Left kidney (tissue), 1 donor: ENCODE measurements at regions not wholly inside any gene's neighbourhood (a gene's known extent, or its start where the extent isn't known, plus 50 kb on each side); places are given as distances from the start of the nearest gene placed in this dataset.
A peak's percentile ranks its signal among the peaks of the same experiment; 100 is the strongest.
"Not testable (repeated sequence)": the region's sequence is repeated elsewhere in the genome, so short reads cannot be mapped to it uniquely, and the experiment has no call there.

ENCODE experiments used
- DNase-seq: peaks from one replicate; pipeline ENCODE4 v3.0.0-alpha.2; 2013

DNA sequence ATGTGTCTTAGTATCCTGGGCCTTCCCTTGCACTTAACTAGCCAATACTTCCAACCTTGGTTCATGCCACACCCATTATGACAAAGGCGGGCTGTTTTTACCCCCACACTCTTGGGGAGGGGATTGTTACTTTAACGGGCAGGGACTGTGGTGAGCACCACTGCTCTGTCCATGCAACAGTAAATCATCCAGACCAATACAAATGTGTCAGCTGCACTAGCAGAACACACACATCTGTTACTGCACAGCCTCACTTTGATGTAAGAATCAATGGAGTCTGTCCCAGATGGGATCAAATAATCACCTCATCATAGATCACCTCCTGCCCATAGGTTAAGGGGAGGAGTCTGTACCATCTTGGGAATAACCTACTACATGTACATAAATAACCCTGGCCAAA, 58.1 kb downstream of the NPAP1 start:
- no peak for DNase-seq

DNA sequence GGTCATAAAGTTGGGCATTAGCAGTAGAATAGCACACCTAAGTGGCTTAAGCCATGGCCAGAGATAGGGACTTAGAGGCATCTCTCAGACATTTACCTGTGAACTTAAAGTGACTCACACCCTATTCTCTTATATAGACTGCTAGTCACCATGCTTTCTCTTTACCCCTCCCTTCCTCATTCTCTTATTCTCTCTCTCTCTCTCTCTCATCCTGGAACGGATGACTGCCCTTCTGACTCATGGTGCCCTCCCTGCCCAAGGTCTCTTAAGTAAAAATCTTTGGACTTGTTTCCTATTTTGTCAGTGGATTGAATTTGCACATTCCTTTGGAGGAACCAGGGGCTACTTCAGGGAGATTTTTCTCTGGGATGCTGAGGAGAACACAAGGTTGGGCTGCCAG, 58.8 kb downstream of the NPAP1 start:
- no peak for DNase-seq

DNA sequence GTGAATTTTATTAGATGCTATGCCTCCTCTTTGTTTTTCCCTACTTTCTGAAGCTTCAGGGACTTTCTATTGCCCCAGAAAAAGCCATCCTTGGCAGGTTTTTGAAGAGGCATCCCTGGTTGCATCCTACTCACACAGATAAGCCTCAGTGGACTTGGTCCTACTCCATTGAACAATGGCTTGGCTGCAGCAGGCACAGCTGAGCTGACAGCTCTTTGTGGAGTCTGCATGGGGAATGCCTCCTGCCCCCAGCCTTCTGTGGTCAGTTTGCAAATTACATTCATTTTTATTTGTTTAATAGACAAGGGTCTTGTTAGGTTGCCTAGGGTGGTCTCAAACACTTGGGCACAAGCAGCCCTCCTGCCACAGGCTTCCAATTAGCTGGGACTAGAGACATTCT, 69.7 kb downstream of the NPAP1 start:
- DNase-seq, result no peak

DNA sequence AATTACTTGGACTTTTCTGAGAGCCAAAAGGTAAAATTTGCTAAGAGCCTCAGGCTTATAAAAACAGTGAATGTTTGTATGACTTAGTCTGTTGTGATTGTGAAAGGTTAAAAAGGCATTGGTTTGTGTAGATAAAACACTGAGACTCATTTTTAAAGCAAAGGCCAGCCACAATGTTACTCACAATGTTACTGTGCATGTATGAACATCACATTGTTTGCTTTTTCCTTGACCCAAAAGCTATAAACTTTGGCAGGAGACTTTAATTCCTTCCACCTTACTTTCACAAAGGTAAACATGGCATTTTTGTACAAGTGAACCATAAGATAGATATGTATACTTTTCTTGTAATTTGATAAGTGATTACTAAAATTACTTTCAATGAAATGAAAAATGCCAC, 70.5 kb downstream of the NPAP1 start:
- DNase-seq, result no peak

DNA sequence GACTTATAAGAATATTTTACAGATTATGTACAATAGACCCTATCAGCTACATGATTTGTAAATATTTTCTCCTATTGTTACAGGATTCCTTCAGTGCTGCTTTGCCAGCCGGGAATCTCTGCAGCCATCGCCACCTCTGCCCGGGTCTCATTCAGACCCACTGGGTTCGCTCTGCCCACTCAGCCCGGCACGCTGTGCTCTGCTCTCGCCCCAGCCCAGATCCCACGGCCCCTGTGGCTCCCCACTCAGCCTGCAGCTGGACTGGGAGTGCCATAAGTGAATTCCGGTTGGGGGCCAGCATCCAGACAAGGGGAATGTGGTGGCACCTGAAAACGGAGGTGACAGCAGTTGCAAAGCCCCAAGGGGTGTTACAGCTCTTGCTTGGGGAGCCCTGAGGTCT, 71.8 kb downstream of the NPAP1 start:
- DNase-seq, result no peak

DNA sequence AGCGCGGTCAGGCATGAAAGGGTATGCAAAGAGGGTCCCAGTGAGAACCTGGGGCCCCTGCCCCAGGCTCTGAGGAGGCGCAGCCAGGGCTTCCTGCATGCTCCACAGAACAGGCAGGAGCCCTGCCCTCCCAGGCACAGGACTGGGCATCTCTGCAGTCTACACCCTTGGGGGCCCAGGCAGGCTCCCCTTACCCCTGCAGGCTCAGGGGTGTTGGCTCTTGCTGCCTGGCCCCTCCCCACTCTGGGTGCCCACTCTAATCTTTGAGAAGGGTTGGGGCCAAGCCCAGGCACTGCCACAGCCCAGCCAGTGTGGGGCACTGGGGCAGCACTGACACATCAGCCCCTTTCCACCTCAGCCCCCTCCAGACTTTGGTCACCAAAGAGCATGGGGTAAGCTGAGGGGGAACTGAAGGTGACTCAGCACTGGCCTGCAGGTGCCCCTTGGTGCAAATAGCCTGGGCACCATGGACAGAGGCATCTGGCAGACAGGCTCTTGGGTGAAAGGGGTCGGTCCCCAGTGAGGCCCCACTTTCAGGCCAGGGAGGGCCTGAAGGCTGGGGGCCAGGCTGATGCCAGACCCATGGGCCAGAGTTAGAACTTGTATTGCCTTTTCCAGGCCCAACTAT, 73.4 kb downstream of the NPAP1 start:
- DNase-seq, result no peak

DNA sequence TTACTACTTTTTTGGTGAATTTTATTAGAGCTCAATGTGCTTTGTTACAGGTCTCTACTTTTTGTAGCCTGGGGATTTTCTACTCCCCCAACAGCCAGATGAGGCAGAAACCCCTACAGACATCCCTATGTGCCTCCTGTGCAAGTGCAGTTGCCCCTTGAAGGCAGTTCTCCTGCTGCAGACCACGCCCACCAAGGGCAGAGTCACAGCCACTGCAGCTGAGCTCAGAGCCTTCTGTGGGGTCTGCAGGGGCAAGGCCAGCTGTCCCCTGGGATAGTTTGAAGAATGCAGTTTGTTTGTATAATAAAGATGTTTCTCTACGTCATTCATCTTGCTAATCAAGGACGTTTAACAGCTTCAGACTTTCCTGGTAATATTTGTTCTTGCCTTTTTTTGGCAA, 76.8 kb downstream of the NPAP1 start:
- no peak for DNase-seq

DNA sequence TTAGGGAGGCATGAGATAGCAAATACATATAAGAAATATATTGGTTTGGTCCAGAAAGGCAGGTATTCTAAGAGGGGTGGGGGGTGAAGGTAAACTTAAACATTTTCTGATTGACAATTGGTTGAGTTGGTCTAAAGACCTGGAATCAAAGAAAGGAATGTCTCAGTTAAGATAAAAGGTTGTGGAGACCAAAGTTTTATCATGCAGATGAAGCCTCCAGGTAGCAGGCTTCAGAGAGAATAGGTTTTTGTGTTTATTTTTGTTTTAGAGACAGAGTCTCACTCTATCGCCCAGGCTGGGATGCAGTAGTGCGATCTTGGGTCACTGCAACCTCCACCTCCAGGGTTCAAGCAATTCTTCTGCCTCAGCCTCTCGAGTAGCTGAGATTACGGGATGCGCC, 80.5 kb downstream of the NPAP1 start:
- DNase-seq, result no peak

DNA sequence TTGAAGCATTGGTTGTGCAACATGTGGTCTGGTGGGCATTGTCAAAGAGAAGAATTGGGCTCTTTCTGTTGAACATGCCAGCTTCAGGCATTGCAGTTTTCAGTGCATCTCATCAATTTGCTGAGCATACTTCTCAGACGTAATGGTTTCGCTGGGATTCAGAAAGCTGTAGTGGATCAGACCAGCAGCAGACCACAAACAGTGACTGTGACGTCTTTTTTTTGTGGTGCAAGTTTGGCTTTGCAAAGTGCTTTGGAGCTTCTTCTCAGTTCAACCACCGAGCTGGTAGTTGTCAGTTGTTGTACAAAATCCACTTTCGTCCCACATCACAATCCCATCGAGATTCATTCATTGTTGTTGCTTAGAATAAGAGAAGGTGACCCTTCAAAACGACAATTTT, 84.5 kb downstream of the NPAP1 start:
- DNase-seq, result no peak

DNA sequence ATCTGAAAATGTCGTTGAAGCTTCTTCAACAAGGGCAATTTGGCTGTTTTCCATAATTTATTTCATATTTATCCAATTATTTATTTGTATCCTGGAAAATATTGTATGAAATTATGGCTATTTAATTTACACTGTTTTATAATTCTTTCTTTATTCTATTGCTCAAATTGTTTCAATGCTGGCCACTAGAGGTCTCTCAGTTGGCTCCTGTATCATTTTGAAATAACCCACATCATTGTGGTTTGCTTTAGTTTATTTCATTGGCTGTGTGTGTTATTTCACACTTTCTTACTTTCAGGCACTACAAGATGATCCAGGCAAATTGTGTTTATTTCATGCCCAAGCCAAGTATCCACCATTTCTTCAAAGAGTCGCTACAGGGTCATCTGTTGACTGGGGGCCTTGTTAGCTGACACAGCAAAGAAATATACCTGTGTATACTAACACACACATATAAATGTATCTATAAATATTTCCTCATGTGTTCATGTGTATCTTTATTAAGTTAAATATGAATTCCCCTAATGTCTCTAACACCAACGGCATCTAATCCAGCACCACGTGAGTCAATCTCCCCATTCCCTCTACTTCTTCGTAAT, 86.2 kb downstream of the NPAP1 start:
- DNase-seq, result no peak

DNA sequence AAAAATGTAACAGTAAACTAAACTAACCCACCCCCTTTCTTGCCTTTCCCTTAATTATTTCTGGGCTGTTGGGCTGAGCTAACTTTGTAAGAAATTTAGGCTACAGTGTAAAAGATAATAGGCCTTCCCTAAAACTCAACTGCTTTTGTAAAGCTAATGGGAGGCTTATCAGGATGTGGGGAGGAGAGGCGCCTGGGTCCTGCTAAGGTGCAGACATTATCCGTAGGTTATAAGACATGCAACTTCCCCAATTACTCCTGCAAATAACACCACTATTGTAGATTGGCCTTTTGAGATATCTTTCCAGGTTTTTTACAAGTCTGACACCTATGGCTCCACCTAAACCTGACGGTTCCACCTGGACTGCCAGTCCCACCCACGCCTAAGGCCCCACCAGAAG, 88.3 kb downstream of the NPAP1 start:
- DNase-seq, result no peak

DNA sequence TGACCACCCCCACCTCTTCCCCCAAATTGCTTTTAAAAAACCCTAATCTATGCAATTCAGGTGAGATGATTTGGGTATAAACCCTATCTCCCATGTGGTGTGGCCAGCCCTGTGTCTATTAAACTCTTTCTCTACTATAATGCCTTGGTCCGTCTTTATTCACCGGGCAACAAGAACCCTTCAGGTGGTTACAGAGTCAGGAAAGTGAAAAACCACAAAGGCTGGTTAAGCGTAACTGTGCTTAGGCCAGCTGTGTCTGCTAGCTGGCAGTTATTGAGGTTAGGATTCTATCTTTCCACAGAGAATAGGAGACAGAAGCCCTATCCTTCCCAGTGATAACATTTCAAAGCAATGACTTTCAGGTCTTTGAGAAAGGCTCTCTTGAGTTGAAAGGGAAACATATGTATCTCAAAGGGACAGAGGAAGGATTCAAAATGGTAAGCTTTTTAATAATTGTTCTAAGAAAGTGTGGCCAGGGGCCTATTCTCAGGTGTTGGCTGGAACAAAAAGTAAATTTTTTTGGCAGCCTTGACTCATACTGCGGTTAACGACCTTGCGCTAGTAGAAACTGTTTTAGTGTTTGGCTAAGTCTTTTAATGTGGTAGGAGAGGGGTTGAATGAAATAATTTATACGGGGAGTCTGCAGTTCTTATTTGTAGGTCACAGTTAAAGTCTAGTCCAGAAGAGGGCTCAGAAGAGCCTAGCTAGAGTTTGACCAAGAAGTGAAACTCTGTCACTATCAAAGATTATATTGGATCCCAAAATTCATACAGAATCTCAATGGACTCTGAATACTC, 89.0 kb downstream of the NPAP1 start:
- DNase-seq, result no peak

DNA sequence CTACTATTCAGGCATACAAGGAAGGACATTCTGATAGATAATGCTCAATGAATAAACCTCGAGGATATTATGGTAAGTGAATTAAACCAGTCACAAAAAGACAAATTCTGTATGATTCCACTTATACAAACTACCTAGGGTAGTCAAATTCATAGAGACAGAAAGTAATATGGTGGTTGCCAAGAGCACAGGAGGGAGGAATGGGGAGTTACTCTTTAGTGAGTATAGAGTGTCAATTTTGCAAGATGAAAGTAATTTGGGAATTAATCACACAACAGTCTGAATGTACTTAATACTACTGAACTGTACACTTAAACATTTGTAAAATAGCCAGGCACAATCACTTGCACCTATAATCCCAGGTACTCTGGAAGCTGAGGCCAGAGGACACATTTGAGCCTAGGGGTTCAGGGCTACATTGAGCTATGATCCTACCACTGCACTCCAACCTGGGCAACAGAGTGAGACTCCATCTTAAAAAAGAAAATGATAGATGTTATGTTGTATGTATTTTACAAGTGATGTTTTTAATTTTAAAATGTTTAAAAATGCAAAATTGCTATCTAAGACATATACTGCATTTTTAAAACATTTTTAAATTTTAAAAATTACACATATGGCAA, 91.0 kb downstream of the NPAP1 start:
- no peak for DNase-seq

DNA sequence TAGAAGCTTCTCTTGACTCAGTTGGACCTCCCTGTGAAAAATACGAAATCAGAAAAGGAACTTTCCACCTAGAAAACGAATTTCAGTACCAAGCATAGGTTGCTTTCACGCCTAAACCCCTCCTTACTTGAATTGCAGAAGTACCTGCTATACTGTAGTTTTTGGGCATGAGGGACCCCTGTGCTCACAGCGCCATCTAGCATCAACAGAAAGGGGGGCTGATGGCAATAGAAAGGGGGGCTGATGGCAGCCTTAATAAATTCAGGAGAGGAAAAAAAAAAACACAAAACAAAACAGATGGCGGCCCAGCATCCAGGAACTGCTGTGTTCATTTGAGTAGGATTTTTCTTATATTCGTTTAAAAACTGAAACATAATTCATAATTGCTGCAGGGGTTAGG, 96.7 kb downstream of the NPAP1 start:
- DNase-seq, result no peak

DNA sequence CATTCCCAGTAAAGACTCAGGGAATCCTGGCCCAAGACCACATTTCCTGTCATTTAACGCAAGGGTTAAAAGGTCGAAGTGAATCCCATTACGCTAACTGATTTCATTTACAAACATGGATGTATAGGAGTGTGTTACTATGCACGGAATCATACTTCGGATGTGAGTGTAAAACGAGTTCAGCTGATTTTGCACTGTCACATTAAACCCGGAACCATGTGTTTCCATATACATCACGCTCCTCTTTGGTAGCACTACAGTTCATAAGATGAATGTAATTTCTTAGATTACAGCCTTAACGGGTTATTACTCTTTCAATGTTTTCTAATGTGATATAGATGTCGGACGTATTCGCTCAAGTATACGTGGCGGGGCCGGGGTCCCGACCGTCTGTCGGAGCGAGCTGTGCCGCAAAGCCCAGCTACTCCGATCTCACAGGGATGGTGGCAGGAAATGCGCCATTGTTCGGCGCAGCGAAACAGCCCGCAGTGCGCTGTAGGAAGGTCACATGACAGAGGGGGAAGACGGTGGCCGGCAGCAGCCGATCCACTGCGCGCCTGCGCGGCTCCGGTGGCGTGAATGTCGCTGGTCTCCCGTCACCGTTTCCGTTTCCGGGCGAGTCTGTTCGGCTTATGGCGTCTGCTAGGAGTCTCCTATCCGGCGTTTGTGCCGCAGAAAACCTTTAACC, 97.3 kb downstream of the NPAP1 start:
- peak; percentile 84 for DNase-seq

DNA sequence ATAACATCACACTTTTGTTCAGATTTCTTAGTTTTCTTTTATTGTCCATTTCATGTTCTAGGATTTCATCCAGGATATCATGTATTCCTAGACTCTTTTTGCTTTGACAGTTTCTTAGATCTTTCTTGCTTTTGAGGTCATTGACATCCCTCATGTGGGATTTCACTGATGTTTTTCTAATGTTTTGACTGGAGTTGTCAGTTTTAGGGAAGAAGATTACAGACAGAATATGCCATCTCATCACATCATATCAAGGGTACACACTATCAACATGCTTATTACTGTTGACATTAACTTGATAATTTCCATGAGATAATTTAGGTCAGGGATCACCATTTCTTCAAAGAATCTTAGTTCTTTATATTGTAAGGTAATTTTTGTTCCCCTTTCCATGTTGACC, 101.7 kb downstream of the NPAP1 start:
- DNase-seq, result no peak

DNA sequence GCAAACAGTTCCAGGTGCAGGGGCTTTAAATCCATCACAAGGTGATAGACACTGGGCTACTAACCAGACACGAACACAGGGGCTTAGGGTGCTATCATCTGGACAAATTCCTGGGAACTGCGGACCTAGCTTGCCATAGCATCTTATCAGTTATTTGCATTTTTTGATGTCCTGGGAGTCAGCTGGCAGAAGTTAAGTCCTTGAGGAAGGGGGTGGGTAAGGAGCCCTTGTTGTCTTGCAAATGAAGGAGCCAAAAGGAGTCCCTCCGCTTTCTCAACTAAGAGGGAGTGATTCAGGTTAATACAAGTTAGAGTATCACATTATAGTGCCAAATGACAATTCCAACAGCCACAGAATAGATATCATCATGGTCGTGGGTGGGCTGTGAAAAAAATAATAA, 108.9 kb downstream of the NPAP1 start:
- DNase-seq, result no peak

DNA sequence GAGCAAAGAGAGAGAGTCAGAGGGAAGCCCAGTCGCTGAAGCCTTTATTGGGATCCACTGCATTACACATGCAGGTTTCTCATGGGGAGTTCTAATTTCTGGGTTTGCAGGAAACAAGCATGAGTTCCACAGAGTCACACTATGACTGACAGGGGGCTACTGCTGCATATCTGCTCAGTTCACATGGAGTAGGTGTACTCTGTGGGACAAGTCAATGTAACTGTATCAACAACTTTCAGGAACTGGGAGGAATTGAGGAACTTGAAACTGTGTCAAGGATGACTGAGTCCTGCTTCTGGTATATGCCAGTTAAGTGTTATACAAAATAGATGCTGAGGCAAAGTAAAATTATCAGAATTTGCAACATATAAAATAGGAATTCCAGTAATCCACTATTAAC, 110.8 kb downstream of the NPAP1 start:
- no peak for DNase-seq

DNA sequence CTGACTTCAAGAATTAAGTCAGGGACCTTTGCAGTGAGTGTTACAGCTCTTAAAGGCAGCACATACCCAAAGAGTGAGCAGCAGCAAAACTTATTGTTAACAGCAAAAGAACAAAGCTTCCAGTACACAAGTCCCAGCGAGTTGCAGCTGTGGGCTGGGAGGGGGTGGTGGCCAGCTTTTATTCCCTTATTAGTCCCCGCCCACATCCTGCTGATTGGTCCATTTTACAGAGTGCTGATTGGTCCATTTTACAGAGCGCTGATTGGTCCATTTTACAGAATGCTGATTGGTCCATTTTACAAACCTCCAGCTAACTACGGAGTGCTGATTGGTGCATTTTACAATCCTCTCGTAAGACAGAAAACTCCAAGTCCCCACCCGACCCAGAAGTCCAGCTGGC, 127.0 kb downstream of the NPAP1 start:
- DNase-seq, result not testable (repeated sequence)

DNA sequence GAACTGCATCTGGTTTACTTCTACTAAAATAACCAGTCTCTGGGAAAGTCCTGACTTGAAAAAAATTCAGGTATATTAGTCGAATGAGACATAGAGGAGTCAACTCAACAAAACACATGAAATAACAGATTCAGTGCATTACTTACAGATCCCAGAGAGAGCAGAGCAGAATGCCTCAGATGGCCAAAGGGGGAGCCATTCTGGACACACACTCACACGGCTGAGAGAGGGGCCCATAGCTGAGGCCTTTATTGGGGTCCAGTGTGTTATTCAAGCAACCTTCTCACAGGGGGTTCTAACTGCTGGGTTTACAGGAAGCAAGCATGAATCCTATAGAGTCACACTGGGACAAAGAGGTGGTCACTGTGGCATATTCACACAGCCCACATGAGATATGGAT, 135.1 kb upstream of the SNRPN start:
- no peak for DNase-seq

DNA sequence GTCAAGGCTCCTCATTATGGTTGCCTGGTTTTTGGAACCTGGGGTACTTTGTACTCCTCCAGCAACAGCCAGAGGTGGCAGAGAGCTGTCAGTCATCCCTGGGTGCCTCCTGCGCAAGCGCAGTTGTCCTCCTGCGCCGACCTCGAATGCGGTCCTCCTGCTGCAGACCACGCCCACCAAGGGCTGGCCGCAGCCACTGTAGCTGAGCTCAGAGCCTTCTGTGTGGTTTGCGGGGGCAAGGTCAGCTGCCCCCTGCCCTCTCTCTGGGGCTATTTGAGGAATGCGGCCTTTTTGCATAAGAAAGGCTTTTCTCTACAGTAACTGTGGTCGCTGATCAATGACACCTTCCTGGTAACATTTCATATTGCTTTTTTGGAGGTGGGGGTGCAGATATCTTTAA, 131.3 kb upstream of the SNRPN start:
- peak; percentile 12 for DNase-seq

DNA sequence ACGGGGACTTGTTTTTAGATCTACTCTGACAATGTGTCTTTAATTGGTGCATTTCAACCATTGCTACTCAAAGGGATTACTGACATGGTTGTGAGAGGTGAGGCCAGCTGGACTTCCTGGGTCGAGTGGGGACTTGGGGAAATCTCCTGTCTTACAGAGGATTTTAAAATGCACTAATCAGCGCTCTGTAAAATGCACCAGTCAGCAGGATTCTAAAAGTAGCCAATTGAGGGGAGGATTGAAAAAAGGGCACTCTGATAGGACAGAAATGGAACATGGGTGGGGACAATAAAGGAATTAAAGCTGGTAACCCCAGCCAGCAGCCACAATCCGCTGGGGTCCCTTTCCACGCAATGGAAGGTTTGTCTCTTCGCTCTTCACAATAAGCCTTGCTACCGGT, 122.5 kb upstream of the SNRPN start:
- no peak for DNase-seq

DNA sequence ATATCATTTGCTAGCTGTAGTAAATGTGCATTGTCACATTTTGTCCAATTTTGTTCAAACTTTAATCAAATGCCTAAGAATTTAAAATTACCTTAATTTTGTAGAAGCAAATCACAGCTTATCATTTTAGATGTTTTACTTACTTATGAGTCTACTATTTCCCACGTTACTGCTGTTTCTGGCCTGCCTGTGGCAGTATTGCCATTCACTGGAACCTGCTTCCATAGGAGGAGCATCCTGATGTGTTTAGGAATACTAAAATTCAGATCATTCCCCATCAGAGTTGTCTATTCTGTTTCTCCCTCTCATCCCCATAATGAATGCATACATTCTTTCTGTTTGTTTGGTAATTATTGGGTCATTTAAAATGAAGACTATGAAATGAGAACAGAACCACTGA, 119.5 kb upstream of the SNRPN start:
- no peak for DNase-seq
